HG02884 (cell line): ENCODE measurements at regions not wholly inside any gene's neighbourhood (a gene's known extent, or its start where the extent isn't known, plus 50 kb on each side); places are given as distances from the start of the nearest gene placed in this dataset.
"Not testable (repeated sequence)": the region's sequence is repeated elsewhere in the genome, so short reads cannot be mapped to it uniquely, and the experiment has no call there.

Source experiments
- ATAC-seq: cut with Tn5 transposase; IDR thresholded peaks from one replicate; pipeline ENCODE4 v1.9.1; 2021; ENCODE audit warnings: mild to moderate bottlenecking, moderate library complexity; ENCODE audit not compliant: unreplicated experiment

DNA sequence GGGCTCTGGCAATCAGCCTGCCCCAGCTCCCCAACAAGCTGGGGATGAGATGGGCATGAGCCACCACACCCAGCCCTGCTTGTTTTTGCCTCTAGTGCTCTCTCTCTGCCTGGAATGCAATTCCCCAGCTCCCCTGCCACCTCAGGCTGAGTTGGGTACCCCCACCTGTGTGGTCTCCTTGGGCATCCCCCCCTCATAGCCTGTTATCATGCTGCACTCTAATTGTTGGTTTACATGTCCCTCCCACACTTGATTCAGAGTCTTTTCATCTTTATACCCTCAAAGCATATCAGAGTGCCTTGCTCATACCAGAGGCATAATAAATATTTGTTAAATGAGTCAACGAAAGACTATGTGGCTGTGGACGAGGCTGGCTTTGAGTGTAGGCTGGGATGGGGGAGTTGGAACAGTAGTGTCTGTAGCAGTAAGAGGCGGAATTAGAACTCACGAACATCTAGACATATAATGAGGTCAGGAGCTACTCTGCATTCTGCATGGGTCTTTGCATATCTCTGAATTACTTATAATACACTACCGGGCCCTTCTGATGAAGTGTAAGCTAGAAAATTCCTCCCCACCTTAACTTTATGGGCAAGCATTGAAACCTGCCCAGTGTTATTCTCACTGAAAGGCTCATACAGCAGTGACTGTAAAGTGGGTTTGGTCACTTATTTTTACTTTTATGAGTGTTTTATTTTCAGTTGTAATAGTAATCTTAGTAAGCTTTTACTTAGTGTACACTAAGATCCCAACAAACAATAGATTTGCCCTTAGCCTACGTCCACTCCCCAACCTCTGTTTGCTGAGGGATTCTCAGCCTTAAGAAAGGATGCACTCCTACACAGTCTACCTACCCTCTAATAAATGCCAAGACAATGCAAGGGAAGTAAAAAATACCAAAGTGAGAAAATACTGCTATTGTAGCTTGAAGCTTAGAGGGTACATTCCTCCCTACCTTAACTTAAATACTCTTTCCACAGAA lies 58.7 kb downstream of the EDN1 start:
- ATAC-seq, result no peak

DNA sequence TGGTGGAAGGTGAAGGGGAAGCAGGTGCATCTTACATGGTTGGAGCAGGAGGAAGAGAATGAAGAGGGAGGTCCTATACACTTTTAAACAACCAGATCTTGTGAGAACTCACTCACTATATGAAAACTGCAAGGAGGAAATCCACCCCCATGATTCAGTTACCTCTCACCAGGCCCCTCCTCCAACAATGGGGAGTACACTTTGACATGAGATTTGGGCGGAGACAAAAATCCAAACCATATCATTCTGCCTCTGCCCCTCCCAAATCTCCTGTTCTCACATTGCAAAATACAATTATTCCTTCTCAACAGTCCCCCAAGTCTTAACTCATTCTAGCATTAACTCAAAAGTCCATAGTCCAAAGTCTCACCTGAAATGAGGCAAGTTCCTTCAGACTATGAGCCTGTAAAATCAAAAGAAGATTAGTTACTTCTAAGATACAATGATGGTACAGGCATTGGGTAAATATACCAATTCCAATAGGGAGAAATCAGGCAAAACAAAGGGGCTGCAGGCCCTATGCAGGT lies 60.5 kb downstream of the EDN1 start:
- no peak for ATAC-seq

GRCh38 chr6:12351672-12352071 lies 61.5 kb downstream of the EDN1 start:
- no peak for ATAC-seq

GRCh38 chr6:12353731-12354130 lies 63.6 kb downstream of the EDN1 start:
- no peak for ATAC-seq

GRCh38 chr6:12354499-12354898 lies 64.3 kb downstream of the EDN1 start:
- no peak for ATAC-seq

GRCh38 chr6:12355354-12355753 lies 65.2 kb downstream of the EDN1 start:
- no peak for ATAC-seq

GRCh38 chr6:12356431-12356830 lies 66.3 kb downstream of the EDN1 start:
- no peak for ATAC-seq

- peak; percentile 63 for ATAC-seq
Observed at GRCh38 chr6:12356983-12357972, 67.1 kb downstream of the EDN1 start.

DNA sequence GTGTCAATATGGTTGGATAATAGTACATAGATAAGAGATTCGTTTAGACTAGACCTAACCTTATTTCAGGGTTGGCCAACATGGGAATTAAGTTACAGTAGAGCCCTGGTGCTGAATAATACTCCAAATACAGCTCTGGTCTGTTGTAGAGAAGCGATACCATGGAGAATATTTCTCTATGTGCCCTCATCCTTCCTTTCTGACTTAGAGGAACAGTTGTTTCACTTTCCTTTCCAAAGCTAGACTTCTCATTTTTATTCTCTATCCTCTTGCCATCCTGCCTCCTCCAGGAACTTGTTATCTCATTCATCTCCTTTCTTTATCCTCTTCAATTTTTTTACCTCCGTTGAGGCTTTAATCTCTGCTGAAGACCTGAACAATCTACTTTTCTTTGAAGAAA lies 68.9 kb downstream of the EDN1 start:
- ATAC-seq, result no peak

DNA sequence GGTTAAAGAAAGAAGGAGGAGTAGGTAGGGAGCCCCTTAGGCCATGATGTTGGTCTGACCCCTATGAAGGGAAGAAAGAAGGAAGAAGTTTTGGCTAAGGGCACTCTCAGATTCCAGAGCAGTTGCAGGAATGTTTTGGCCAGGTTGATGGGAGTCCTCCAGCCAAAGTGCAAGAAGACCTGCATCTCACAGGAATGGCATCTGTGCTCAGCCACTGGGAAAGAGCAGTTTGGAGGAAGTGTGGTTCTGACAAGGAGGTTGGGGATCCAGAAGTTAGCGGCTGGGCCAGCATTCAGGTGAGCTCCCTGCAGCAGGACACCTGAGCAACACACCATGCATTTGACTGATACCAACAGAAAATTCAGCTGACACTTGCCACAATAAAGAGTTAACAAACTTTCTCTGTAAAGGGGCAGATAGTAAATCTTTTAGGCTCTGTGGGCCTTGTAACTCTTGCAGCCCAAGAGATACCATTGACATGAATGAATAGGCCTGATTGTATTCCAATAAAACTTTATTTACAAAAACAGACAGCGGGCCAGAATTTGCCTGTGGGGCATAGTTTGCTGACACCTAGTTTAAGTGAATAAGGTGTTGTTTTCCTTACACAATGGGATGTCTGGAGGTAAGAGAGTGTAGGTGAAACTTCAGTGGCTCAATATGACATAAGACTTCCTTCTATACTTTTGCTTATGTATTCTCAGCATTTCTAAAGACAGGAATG lies 71.0 kb downstream of the EDN1 start:
- ATAC-seq, result no peak

- ATAC-seq, result not testable (repeated sequence)
Observed at GRCh38 chr6:12363277-12363650, 73.1 kb downstream of the EDN1 start.

DNA sequence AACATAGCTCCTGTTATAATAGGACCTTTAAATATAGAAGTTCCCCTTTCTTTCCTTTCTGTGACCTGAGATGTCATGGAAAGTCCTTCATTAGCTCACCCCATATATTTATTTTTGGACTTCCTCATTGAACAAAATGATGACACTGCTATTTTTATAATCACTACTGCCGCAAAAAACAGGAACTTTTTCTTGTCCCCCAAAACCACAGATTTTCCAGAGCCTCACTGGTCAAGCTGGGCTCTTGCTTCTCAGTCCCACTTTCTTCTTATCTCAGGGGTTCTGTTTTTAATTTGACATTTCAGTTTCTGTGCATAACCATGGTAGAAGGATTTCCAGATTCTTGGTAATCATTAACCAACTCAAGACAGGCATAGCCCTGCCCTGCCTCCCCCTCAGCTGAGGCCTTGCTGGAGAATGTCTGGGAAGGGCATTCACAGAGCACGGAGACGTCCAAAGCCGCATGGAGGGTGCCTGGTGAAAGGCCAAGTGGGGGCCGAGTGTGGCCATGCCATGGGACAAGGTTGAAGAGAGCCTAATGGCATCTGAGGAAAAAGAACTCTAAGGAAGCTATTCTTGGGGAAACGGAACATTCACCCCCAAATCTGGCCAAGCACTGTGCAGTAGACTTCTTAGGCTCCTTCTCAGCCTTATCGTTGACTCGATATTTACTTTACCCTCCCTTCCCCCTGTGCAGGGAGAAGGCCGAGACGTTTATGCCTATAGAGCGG lies 73.7 kb downstream of the EDN1 start:
- ATAC-seq, result peak; percentile 73

DNA sequence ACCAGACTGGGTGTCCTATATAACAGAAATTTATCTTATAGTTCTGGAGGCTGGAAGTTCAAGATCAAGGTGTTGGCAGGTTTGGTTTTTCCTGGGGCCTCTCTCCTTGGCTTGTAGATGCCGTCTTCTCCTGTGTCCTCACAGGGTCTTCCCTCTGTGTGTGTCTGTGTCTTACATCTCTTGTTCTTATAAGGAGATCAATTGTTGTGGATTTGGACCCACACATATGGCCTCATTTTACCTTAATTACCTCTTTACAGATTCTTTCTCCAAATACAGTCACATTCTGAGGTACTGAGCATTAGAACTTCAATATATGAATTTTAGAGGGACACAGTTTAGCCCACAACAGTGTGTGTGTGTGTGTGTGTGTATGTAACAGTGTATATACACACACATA lies 74.5 kb downstream of the EDN1 start:
- ATAC-seq, result no peak

- no peak for ATAC-seq
Observed at GRCh38 chr6:12366731-12367130, 76.6 kb downstream of the EDN1 start.

GRCh38 chr6:12367412-12367811 lies 77.3 kb downstream of the EDN1 start:
- no peak for ATAC-seq

DNA sequence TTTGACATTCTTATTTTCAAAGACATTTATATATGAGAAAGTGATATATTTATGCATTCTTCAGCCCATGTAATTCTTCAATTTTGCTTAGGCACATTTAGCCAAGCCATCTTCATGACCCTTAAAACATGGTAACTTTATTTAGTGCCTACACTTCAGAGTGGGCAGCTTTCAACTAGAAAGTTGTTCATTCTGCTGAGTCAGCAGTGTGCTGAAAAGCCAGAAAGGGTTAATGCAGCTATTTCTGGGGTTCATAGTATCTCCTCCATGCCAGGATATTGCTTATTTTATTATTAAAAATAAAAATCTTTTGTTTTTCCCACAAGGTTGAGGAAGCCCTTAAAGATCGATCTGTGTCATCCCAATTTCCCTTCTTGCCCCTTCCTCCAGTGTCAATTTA lies 79.2 kb downstream of the EDN1 start:
- ATAC-seq, result no peak

DNA sequence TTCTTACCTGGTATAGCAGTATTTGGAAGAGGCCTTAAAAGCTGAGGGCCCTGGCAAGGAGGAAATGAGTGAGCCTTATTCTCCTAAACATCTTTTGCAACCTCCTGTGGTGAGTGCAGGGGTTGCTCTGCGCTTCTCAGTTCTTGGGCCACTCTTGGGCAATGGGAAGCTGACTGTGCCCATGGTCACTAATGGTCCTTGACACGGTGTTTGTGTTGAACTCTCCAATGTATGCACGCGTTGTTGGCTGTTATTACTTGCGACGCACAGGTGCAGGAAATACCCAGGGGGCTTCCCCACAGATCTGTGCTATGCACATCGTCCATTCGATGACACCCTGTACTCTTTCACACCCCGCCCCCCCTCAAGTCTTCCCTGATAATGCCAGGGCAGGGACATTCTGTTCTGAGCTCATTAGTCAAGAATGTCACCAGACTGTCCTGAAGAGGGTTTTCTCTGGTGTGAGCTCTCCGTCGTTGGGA lies 79.7 kb downstream of the EDN1 start:
- no peak for ATAC-seq

DNA sequence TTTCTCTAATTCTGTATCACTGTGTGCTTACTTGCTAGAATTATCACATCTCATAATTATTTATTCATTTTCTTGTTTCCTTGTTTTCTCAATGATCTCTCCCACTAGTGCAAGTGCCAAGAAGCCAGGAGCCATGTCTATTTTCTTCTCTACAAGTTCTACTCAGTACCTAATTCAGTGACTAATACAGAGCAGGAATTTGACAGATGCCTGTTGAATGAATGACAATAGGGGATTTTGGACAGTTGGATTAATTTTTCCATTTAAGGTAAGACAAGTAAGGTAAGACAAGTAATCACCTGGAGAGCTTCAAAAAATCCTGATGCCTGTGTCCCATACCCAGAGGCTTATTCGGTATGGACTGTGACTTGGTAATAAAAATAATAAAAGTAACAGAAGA lies 81.0 kb downstream of the EDN1 start:
- no peak for ATAC-seq

DNA sequence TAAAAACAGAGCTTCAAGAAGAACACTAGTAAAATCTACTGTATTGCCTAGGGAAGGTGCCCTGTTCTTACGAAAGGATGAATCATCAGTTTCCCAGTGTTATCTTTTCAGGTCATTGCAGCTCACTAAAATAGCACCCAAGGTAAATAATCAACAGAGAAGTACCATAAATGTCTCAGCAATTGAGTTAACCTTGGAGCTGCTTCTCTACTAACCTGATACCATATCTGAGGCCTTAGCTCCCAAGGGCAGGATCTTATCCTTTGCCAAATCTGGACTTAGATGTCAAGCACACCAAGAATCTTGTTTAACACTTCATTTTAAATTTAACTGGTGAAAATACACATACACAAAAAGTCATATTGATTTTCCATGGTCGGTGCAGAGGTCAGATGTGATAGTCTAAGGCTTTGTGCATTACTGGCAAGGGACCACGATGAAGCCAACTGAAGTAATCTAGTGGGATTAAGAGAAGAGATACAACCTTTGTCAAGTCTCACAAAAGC lies 81.5 kb downstream of the EDN1 start:
- no peak for ATAC-seq

DNA sequence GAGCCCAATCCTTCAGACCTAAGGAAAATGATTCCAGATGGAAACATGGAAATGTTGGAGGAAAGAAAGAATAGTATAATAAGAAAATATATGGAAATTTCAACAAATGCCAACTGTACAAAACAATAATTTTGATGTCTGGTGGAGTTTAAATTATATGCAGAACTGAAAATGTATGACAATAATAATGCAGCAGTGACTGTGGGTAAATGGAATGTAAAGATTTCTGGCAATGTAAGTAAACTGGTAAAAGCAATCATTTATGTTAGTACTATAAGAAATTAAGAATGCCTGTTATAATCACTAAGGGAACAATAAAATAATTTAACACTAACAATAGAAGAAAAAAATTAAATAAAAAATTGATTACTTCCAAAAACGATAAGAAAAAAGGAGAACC lies 89.0 kb downstream of the EDN1 start:
- no peak for ATAC-seq
